D721Med (cell line): ENCODE measurements at regions not wholly inside any gene's neighbourhood (a gene's known extent, or its start where the extent isn't known, plus 50 kb on each side); places are given as distances from the start of the nearest gene placed in this dataset.

Source experiments
- DNase-seq: peaks from one replicate; pipeline ENCODE4 v3.0.0; 2011; ENCODE audit warnings: low spot score; ENCODE audit not compliant: insufficient read length
- FAIRE-seq: peaks from 2 replicates; lab custom pipeline; 2011; peaks lifted over from hg19 to GRCh38; lab: Jason Lieb, UNC
- TF ChIP-seq, protein P1 (sequence below): IDR thresholded peaks from 2 replicates; pipeline ENCODE4 v1.5.1; 2012; ENCODE audit warnings: mild to moderate bottlenecking, control low read depth; ENCODE audit not compliant: insufficient read depth; ENCODE audit errors: missing control alignments

DNA sequence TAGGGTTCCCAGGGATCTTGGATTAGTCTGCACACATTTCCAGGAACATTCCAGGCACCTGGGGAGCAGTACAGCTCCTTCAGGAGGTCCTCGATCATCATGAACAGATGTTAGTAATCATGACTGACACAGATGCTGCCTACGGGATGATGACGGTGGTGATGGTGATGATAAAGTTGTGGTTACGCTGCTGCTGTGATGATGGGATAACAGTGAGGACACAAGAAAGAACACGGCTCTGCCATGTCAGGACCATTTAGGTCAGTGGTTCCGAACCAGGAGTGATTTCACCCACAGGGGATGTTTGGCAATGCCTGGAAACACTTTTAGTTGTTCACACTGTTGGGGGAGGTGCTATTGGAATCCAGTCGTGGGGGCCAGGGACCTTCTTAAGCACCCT, 1193.0 kb downstream of the UQCRFS1 start:
- FAIRE-seq (no peak), DNase-seq (no peak)

DNA sequence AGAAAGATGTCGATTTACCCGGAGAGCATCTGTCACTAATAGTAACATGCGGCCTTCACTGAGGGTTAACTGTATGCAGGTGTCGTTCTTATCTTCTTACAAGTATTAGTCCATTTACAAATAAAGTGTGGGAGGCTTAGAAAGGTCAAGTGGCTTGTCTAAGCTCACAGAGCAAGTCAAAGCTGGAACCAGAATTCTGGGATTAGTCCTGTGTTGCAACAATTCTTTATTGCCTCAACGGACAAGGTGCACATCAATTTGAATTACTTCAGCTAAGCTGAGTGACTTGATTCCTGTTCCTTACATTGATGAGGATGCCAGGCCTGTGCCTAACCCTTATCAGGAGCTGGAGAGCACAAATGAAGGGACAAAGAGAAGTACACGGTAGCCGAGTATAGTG, 1193.6 kb downstream of the UQCRFS1 start:
- TF ChIP-seq, protein P1, sequence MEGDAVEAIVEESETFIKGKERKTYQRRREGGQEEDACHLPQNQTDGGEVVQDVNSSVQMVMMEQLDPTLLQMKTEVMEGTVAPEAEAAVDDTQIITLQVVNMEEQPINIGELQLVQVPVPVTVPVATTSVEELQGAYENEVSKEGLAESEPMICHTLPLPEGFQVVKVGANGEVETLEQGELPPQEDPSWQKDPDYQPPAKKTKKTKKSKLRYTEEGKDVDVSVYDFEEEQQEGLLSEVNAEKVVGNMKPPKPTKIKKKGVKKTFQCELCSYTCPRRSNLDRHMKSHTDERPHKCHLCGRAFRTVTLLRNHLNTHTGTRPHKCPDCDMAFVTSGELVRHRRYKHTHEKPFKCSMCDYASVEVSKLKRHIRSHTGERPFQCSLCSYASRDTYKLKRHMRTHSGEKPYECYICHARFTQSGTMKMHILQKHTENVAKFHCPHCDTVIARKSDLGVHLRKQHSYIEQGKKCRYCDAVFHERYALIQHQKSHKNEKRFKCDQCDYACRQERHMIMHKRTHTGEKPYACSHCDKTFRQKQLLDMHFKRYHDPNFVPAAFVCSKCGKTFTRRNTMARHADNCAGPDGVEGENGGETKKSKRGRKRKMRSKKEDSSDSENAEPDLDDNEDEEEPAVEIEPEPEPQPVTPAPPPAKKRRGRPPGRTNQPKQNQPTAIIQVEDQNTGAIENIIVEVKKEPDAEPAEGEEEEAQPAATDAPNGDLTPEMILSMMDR: no peak
- FAIRE-seq (peak; percentile 71), DNase-seq (no peak)

More for the DNA sequence above, 1193.0 kb downstream of the UQCRFS1 start:
- TF ChIP-seq, protein P1: no peak

DNA sequence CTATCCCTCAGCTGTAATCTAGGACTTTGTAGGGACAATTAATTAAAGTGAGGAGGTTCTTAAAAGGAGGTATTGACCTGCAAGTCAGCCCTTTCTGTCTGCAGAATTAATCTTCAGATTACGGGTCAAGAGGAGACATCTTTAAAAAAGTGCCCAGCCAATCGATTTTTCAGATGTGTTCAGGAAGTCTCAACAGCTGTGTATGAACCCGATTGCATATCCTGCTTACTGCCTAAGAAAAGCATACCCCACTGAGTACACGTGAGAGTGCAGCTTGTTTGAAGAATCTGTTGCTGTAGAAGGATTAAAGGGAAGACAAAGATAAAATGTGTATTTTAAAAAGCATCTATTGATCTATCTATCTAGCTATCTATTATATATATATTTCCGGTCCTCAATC, 1194.5 kb downstream of the UQCRFS1 start:
- TF ChIP-seq, protein P1: no peak
- FAIRE-seq (no peak), DNase-seq (no peak)

DNA sequence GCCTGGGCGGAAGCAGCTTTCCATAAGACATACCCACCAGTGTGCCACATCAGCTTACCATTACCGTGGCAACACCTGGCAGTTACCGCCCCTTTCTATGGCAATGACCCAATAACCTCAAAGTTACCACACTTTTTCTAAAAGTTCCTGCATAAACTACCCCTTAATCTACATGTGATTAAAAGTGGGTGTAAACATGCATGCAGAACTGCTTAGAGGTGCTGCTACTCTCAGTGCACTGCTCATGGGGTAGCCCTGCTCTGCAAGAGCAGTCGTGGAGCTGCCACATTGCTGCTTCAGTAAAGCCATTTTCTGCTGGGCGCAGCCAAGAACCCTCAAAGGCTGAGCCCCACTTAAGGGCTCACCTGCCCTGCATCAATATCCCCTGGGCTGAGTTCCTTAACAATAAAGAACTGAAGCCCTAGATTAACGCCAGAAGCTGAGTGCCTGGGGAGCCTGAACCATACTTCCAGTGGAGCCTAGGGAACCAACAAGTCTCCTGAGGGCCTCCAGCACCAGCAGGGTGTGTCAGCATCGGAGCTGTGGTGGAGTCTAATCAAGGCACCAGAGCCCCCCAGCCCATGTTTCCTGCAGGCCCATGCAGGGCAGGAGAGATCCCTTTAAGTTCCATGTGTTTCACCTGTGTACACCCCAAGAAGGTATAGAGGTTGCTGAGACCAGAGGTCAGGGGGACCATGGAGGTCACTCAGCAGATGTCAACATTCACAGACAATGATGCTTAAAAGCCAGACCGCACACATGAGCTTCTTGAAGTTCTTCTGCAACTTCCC, 1198.1 kb downstream of the UQCRFS1 start:
- TF ChIP-seq, protein P1: no peak
- DNase-seq: no peak
- no peak for FAIRE-seq

DNA sequence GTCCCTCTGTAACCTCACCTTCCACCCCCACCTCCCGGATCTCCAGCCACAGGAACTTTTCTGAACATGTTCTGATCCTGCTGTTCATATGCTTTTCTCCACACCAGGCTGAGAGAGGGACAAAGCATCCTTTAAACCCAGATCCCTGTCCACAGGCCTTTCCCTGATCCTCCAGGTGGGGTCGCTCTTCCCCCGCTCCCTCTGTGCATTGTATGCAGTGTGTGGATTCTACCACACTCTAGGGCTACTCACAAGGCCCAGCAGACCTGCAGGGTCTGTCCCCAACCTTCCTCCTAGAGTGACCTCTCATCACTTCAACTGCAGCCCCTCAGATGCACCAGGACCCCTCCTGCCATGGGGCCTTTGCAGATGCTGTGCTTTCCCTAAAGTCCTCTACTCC, 1200.6 kb downstream of the UQCRFS1 start:
- TF ChIP-seq, protein P1: peak; percentile 3
- DNase-seq: no peak
- no peak for FAIRE-seq

DNA sequence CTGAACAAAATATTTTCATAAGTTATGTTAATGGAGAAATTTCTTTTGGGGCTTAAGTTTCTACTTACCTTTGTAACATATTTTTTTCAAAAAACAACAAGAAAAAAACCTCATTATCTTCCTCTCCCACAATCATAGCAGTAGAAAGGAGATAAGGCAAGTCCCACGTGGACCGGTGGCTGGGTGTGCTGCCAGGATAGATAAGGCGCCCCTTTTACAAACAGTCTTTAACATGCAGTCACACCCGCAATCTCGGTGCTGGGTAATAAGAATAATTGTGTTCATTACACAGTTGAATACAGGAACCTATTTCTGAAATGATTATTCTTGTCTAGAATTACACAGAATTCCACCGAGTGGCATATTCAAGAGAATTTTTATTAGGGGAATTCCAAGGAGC, 1202.3 kb downstream of the UQCRFS1 start:
- FAIRE-seq (no peak), DNase-seq (no peak)
- TF ChIP-seq, protein P1: no peak

DNA sequence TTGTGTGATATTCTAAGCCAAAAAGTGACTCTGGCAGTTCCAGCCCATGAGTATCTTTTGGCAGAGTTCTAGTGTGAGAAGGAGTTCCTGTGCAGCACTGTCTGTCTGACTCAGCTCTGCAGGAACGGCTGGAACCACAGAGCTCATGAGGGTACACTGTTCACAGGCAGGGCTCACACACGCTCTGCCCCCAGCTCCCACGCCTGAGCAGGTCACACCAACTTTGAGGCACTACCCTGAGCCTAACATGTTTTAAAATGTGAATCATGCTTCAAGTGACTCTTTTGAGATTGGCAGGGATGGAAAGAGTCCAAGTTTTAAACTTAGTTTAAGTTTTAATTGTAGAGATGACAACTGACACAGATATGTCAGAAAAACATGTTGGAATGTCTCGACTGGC, 1203.3 kb downstream of the UQCRFS1 start:
- DNase-seq (no peak), FAIRE-seq (no peak)
- TF ChIP-seq, protein P1: no peak
